Renal cortex interstitium (tissue), 11 donors: ENCODE measurements at regions not wholly inside any gene's neighbourhood (a gene's known extent, or its start where the extent isn't known, plus 50 kb on each side); places are given as distances from the start of the nearest gene placed in this dataset.
"Not testable (repeated sequence)": the region's sequence is repeated elsewhere in the genome, so short reads cannot be mapped to it uniquely, and the experiment has no call there.

Source experiments
- DNase-seq, 11 donors: peaks; one replicate each; pipeline ENCODE4 v3.0.0-alpha.2; 2013; ENCODE audit warnings: low read depth in 9 of 11, low spot score in 4 of 11; ENCODE audit errors: extremely low read depth in 1 of 11

DNA sequence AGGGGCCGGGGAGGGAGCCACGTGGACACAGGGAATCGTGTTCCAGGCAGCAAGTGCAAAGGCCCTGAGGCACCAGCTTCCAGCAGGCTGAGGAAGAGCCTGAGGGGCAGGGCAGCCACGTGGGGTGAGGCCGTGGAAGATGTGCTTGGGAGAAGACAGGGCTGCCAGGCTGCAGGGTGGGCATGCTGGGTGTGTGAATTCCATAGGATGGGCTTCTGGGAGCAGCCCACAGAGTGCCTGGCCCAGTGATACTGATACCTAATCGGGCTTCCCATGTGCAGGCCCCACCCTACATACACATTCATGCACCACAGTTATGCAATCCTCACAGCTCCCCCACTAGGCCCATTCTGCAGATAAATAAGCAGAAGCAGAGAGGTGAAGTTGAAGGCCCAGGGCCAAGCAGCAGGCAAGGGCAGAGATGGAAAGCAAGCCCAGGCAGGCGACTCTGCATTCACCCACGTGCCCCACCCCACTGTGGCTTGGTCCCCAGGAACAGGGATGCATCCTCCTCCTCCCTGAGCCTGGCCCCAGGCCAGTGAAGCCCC is 139.5 kb upstream of the FOXD4L5 start:
- DNase-seq = not testable (repeated sequence)

DNA sequence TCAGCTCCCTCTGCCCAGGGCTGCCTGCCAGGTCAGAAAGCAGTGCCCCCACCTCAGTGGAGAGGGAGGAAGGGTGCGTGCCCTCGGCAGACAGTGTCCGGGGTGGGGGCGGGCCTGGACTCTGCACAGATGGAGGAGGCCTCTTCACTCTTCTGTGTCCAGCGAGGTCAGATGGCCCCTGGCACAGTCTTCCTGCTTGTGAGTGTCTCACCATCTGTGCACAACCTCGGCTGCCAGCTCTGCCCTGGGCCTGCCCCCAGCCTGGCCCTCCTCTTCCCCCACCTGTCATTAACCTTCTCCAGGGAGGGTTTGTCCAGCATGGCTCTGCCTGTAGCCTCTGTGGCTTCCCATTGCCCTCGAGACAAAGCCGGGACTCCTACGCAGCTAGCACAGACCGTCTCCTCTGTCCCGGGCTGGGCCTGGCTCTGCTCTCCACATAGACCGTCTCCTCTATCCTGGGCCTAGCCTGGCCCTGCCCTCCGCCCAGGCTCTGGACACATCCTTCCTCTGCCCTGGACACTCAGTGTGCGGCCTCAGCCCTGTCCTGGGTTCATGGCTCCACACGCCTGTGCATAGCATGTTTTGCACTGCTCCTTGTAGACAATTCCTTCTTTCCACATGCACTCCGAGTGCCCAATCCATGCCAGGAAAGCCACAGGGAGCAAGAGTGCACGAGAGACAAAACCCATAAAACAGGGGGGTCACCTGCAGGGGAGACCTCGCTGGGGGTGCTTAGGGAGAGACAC is 138.9 kb upstream of the FOXD4L5 start:
- DNase-seq = not testable (repeated sequence)

DNA sequence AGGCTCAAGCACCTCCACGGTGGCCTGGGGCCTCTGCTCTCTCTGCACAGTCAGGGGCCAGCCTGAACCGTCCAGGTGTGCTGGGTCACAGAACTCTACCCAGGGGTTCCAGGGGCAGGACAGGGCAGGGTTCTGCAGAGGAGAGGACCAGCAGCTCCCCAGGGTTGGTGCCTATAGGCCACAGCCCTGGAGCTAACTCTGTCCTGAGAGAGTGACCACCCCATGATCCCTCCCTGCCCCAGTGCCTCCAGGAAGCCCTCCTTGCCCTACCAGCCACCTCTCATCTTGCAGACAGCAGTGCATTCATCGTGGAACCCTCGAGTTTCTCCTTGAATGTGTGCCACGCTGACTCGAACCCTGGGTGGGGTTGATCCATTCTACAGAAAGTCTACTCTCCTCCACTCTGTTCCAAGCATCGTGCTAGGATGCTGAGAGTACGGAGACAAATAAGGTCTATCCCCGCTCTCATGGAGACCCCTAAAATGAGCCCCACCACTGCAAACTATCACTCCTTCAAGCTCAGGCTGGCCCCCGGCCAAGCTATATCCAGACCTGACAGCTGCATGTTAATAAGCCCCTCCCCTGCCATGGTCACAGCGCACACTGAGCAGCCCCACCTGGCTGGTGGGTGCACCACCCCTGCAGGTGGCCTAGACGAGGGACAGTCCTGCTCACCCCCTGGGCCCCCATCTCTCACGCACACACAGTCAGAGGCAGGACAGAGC is 138.1 kb upstream of the FOXD4L5 start:
- not testable (repeated sequence) for DNase-seq

DNA sequence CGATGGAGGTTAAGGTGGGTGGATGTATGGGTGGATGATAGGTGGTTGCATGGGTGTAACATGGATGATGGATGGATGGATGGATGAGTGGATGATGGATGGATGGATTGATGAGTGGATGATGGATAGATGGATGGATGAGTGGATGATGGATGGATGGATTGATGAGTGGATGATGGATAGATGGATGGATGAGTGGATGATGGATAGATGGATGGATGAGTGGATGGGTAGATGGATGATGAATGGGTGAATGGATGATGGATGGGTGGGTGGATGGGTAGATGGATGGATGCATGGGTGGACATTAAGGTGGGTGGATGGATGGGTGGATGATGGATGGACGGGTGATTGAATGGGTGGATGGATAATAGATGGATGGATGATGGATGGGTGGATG is 136.5 kb upstream of the FOXD4L5 start:
- not testable (repeated sequence) for DNase-seq

DNA sequence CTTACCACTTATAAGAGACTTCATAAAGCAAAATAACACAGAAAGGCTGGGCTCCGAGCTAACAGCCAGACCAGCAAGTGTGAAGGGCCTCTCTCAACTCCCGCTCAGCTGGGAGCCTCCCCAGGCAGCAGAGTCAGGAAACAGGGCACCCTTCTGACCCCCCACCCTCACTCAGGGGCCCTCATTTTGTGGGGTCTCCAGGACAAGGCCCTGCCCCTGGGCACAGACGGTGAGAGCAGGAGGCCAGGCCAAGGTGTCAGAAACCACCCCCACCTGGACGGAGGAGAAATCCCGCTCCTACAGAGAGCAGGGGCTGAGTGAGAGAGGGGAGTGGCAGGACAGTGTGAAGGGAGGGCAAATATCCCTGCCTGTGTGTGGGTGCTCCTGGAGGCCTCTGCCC is 135.8 kb upstream of the FOXD4L5 start:
- no peak for DNase-seq

DNA sequence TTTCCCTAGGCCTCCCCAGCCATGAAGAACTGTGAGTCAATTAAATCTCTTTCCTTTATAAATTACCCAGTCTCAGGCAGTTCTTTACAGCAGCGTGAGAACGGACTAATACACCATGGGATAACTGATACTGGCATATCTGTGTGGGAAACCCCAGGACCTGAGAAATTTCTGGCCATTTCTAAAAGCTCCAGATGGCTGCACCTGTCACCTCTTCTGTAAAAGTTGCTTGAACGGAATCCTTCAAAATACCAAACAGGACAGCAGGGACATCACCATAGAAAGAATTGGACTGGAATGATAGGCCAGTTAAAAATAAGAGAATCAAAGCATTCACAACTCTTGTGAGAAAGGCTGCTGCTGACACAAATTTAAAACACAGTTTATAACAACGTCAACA is 134.0 kb upstream of the FOXD4L5 start:
- DNase-seq = not testable (repeated sequence)

DNA sequence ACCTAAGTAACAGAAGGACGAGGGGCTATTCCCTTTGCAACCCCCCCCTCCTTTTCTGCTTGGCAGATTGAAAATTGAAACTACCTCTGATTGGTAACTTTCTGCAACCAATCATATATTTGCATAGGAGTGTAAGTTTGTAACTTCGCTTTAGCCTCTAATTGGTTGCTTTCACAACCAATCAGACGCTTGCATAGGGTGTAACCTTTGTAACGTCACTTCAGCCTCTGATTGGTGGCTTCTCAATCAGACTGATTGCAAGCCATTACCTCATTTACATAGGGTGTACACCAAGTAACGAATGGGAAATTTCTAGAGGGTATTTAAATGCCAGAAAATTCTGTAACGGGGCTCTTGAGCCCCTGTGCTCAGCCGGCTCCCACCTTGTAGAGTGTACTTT is 131.9 kb upstream of the FOXD4L5 start:
- DNase-seq = not testable (repeated sequence)

DNA sequence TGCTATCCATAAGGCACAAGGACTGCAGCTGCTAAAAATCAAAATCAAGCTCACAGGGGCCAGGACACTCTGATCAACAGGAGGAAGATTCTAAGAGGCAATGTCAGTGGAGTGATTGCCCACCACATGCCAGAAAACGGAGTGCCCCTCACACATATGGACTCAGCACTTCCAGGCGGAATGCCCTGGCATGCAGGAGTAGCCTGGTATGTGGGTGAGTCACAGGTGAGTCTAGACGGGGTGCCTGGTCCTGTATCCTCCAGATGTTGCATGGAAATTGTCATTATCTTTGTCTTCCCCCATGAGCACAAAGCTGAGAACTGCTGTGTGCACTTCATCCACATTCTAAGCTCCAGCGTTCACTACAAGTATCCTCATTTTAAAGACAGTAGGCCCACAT is 129.2 kb upstream of the FOXD4L5 start:
- not testable (repeated sequence) for DNase-seq

DNA sequence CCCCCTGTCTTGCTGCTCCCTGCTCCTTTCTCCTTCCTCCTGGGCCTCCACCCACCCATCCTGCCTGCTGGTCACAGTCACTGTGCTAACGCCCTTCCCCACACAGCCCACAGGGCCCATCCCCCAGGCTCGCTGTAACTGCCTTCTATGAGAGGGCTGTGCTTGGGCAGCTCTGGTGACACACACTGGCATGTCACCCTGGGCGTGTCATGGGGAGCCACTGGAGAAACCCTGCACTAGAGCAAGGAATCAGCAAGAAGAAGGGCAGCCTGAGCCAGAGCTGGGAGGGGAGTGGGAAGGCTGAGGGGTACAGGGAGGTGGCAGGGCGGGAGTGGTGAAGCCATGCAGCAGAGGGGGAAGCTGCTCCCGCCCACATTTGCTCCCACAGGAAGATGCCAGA is 128.4 kb upstream of the FOXD4L5 start:
- not testable (repeated sequence) for DNase-seq

DNA sequence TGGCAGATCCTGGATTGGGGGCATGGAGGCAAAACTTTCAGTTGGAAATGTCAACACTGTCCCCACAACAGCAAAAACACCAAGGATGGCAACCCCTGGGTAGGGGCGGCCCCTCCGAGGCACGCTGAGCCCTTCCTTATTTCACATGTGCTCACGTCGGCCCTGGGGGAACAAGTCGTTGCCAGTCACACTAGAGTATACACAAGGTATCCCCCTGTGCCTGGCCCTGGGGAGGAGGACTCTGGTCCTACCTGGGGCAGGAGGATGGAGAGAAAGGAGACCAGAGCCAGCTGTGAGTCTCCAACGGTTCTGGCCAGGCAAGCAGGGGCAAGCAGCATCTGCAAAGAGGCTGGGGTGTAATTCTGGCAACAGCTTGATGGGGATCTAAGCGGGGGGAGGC is 126.9 kb upstream of the FOXD4L5 start:
- DNase-seq = no peak

DNA sequence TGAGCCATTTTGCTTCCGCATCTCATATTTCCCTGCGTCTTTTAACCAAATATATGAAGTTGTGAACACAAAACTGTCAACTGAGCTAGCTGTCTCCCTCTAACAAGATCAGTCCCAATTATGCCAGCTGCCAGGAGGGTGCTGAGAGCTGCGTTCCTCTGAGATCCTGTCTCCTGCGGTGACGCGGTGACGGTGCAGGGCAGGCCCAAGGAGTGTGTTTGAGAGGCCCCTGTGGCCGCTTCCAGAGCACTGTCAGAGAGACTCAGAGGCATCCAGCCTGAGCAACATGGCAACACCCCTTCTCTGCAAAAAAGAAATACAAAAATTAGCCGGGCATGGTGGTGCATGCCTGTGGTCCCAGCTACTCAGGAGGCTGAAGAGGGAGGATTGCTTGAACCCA is 126.3 kb upstream of the FOXD4L5 start:
- DNase-seq = no peak

DNA sequence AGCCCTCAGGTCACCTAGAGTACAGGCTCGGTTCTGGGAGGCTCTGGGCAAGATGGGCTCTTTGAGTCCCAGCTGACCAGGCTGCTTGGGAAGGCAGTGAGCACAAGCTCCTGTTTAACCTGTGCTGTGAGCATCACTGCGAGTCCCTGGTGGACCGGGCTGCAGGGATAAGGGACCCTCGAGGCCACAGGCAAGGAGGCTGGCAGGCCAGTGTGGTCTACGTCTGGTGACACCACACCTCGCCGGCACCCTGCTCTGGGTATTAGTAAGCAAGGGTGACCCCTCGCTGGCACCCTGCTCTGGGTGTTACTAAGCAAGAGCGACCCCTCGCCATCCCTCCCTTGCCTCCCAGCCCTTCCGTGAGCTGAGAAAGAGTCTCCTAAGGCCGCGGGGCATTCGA is 125.9 kb upstream of the FOXD4L5 start:
- no peak for DNase-seq

DNA sequence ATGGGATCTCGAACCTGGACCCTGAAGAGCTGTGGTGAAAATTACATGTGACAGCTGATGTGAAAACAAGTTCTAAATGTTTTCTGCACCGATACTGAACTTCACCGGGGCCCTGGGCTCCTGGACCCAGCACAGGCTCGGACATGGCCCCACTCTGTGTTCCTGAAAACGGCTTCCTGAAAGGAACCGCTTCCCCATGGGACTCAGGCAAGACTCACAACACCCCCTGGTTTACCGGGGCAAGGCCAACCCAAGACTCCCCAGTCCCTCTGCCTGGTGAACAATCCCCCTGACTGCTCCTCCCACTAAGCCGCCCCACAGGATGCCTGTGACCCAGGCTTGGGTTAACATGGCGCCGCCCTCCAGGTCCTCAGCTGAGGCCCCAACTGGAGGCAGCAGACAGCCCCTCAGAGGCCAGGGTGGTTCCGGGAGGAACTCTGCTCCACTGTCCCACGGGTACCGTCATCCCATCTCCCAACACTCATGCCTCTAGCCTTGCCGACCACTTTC is 124.5 kb upstream of the FOXD4L5 start:
- no peak for DNase-seq

DNA sequence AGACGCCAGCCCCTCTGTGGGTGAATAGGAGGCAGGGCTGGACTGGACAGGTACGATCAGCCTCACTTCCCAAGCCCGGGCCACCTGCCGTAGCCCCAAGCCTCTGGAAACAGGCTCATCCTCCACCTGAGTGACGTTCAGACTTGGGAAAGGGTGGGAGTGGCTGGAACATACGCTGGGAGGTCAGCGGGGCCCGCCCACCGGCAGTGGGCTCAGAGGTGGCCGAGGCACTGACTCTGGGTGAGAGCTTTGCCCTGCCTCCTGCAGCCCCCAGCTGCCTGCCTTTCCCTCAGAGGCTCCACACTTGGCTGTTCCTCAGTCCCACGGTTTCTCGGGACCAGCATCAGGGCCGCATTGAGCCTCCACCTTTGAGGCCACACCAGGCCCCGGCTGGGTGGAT is 123.8 kb upstream of the FOXD4L5 start:
- not testable (repeated sequence) for DNase-seq

DNA sequence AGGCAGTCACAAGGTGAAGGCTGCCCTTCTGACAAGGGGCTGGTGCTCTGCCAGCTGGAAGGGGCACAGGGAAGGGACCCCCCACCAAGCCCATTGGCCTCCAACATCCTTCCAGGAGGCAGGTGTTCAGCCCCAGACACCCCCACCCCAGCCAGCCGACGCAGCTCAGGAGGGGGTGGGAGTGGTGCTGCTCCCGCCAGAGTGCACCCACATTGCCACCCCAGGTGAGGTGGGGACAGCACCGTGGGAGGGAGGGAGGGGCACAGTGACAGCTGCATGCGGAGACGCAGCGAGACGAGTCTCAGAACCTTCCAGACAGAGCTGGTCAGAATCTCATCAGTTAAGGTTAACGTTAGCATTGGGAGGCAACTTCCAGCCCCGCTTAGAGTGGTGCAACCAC is 121.6 kb upstream of the FOXD4L5 start:
- DNase-seq = not testable (repeated sequence)

DNA sequence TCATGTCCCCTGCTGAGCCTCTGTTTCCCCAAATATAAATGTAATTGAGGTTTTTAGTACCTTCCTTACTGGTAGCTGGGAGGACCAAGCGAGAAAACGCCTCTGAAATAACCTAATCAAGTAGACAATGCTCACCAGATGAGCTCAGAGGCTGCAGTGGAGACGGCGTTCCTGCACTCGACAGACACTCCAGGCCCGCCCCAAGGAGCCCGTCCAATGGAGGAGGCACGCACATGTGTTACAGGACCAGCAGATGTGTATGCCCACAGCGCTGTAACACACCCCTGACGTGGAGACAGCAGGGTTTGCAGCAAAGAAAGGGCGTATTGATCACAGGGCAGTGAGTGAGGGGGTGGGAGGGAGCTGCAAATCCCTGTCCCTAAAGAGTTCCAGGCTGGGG is 120.8 kb upstream of the FOXD4L5 start:
- DNase-seq = not testable (repeated sequence)

DNA sequence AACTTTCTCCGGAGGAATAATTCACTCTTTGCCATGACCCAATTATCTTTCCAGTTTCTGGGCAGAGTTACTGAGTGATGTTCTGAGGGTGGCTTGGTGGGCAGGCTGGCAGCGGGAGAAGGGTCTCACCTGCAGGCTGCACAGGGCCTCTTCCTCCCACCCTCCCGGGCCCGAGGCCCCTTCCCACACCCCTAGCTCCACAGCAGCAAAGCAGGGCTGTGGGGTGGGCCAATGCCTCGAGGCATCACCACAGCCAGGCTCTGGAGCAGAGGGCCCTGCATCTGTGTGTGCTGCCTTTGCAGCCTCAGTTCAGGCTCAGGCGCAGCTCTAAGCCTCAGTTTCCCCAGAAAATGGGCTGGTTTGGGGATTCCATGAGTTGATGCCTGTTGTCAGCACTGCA is 120.2 kb upstream of the FOXD4L5 start:
- DNase-seq = no peak

DNA sequence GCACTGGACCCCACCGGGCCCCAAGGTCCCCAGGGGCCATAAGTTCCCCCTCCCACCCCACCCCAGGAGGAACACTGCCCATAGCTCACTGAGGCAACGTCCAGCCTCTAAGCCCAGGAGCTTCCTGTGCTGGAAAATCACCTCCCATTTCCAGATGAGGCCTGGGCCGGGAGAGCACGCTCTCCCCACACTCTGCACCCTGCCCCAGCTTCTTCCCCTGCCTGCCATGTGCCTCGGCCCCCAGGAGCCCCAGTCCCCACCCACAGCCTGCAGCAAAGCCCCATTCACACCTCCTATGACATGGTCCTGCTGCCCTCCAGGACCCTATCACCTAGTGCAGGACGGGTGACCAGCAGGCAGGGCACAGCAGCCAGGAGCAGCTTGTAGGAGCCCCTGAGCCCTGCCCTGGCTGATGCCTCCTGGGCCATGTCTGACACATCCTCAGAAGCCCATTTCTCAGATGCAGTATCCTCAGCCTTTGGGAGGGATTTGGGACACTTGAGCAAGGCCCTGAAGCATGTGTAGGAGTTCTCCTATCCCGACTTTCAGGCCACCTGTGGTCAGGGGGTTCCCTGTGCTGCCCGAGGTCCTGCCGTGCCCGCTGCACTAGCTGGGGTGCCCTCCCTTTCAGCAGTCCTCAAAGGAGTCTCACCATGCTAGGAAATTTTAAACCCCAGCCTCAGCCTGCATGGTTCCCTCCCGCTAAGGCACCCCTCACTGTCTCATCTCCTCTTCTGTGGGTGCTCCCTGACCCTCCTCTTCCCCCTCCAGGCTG is 119.4 kb upstream of the FOXD4L5 start:
- no peak for DNase-seq

DNA sequence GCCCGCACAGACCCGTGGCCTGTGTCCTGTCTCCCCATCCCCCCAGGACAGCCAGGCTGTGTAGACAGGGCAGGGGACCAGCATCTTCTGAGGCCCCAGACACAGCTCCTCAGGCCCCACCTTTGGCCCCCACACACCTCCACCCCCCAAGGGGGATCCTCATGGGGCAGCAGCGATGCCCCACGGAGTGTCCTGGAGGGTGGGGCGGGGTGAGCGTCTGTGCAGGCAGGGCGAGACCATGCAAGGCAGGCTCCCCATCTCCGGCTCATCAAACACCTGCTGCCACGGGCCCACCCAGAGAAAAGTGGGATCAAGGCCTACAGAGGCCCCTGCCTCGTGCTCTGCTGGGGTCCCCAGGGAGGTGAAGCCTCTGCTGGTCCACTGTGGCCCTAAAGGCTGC is 118.7 kb upstream of the FOXD4L5 start:
- no peak for DNase-seq
